Peyer's patch (tissue), 4 donors: ENCODE measurements at regions not wholly inside any gene's neighbourhood (a gene's known extent, or its start where the extent isn't known, plus 50 kb on each side); places are given as distances from the start of the nearest gene placed in this dataset.

ENCODE experiments used
- DNase-seq, 3 donors: peaks; one replicate each; pipeline ENCODE4 v3.0.0-alpha.2; 2017 to 2019
- H3K27ac ChIP-seq, 4 donors: fragments of 200-600 bp; sonication (generic); one replicate each; pipeline ENCODE4 v1.5.1; 2016 to 2019
- H3K27me3 ChIP-seq, 2 donors: fragments of 200-600 bp; sonication (generic); one replicate each; pipeline ENCODE4 v1.5.1; 2019
- H3K36me3 ChIP-seq, 3 donors: fragments of 200-600 bp; sonication (generic); one replicate each; pipeline ENCODE4 v1.5.1; 2016 to 2019
- H3K4me1 ChIP-seq, 4 donors: fragments of 200-600 bp; sonication (generic); one replicate each; pipeline ENCODE4 v1.5.1; 2016 to 2019
- H3K4me3 ChIP-seq, 4 donors: fragments of 200-600 bp; sonication (generic); 1 replicate in 3 of 4; 2 replicates in 1 of 4; pipeline ENCODE4 v1.5.1; 2016 to 2019; ENCODE audit warnings: mild to moderate bottlenecking in 1 of 4
- H3K9me3 ChIP-seq, 4 donors: fragments of 200-600 bp; sonication (generic); one replicate each; pipeline ENCODE4 v1.5.1; 2016 to 2019; ENCODE audit warnings: mild to moderate bottlenecking in 1 of 4
- POLR2A ChIP-seq, 2 donors: fragments of 450-650 bp; IDR thresholded peaks; one replicate each; pipeline ENCODE4 v1.5.1; 2017; ENCODE audit warnings: antibody characterized with exemption in 2 of 2, mild to moderate bottlenecking in 2 of 2, moderate library complexity in 2 of 2
- TF ChIP-seq, protein P1 (sequence below), 6 experiments: fragments of 450-650 bp in 4 of 6; fragments of 200-600 bp in 2 of 6; sonication (generic) in 1 of 6; IDR thresholded peaks; one replicate each; pipeline ENCODE4 v1.5.1; 2017 to 2019; ENCODE audit warnings: antibody characterized with exemption in 6 of 6, mild to moderate bottlenecking in 3 of 6, moderate library complexity in 1 of 6

- DNase-seq = no peak
- no peaks in the 10 kb centered on the region for H3K36me3 ChIP-seq
- no peak overlapping the region for H3K27ac ChIP-seq
- H3K9me3 ChIP-seq = no peaks in the 10 kb centered on the region
- H3K4me3 ChIP-seq = no peak overlapping the region
- no peaks in the 10 kb centered on the region for H3K4me1 ChIP-seq
- TF ChIP-seq, protein P1, sequence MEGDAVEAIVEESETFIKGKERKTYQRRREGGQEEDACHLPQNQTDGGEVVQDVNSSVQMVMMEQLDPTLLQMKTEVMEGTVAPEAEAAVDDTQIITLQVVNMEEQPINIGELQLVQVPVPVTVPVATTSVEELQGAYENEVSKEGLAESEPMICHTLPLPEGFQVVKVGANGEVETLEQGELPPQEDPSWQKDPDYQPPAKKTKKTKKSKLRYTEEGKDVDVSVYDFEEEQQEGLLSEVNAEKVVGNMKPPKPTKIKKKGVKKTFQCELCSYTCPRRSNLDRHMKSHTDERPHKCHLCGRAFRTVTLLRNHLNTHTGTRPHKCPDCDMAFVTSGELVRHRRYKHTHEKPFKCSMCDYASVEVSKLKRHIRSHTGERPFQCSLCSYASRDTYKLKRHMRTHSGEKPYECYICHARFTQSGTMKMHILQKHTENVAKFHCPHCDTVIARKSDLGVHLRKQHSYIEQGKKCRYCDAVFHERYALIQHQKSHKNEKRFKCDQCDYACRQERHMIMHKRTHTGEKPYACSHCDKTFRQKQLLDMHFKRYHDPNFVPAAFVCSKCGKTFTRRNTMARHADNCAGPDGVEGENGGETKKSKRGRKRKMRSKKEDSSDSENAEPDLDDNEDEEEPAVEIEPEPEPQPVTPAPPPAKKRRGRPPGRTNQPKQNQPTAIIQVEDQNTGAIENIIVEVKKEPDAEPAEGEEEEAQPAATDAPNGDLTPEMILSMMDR (IDR thresholded peaks at IDR 0.05) = no peak
- no peak for TF ChIP-seq POLR2A (IDR thresholded peaks at IDR 0.05)
- no peaks in the 10 kb centered on the region for H3K27me3 ChIP-seq
Measured at GRCh38 chr4:81790477-81790876, 318.8 kb upstream of the RASGEF1B start.

- Histone ChIP-seq H3K36me3 (no peaks in the 10 kb centered on the region), H3K4me3 (no peak overlapping the region), H3K9me3 (no peaks in the 10 kb centered on the region), H3K4me1 (no peaks in the 10 kb centered on the region), H3K27ac (no peak overlapping the region), H3K27me3 (no peaks in the 10 kb centered on the region)
- TF ChIP-seq, protein P1 (IDR thresholded peaks at IDR 0.05) = no peak
- TF ChIP-seq POLR2A (IDR thresholded peaks at IDR 0.05) = no peak
- no peak for DNase-seq
Measured at GRCh38 chr4:81789741-81790399, 318.2 kb upstream of the RASGEF1B start.

DNA sequence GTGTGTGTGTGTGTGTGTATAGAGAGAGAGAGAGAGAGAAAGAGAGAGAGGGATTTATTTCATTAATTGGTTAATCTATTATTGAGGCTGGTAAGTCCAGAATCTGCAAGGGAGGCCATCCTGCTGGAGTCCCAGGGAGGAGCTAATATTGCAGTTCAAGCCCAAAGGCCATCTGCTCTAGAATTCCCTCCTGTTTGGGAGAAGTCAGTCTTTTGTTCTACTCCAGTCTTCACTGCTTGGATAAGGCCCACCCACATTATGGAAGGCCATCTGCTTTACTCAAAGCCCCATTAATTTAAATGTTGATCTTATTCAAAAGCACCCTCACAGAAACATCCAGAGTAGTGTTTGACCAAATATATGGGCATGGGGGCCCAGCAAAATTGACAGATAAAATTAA lies 317.5 kb upstream of the RASGEF1B start:
- H3K27me3 ChIP-seq = no peaks in the 10 kb centered on the region
- no peak overlapping the region for H3K27ac ChIP-seq
- H3K36me3 ChIP-seq = no peaks in the 10 kb centered on the region
- H3K9me3 ChIP-seq = no peaks in the 10 kb centered on the region
- DNase-seq = no peak
- H3K4me3 ChIP-seq = no peak overlapping the region
- no peaks in the 10 kb centered on the region for H3K4me1 ChIP-seq
- no peak for TF ChIP-seq POLR2A (IDR thresholded peaks at IDR 0.05)
- TF ChIP-seq, protein P1 (IDR thresholded peaks at IDR 0.05) = no peak

GRCh38 chr4:81786766-81787165 lies 315.1 kb upstream of the RASGEF1B start:
- no peak overlapping the region for H3K4me3 ChIP-seq
- H3K9me3 ChIP-seq = no peaks in the 10 kb centered on the region
- no peak for DNase-seq
- TF ChIP-seq, protein P1 (IDR thresholded peaks at IDR 0.05) = no peak
- no peak for TF ChIP-seq POLR2A (IDR thresholded peaks at IDR 0.05)
- no peak overlapping the region for H3K27ac ChIP-seq
- H3K27me3 ChIP-seq = no peaks in the 10 kb centered on the region
- no peaks in the 10 kb centered on the region for H3K4me1 ChIP-seq
- H3K36me3 ChIP-seq = no peaks in the 10 kb centered on the region

DNA sequence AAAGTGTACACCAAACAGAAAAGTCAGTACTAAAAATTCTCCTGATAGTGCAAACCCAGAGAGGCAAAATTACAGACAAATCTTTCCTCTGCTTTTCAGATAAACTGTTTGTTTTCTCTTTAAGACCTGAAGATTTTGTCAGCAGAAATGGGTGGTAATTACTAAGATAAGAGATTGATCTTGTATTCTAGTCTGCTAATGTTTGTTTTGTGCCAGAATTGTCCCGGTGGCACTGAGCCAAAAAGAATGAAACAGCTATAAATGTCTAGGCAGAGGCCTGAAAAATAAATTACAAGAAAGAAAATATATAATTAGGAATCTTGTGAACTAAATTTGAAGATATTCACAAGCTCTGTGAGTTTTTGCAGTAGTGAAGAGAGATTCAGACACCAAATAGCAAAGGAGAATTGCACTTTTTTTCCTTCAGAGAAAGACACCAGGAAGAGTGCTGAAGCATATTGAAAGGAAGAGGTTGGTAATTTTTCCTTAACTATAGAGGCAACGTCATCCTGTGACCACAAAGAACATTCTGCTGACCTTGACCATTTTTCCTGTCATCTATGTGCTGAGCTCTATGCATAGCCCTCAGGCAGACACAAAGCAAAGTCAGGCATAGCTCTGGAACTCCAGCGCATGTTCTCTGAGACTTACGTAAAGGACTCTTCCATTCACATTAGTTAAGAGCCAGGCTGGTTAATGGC lies 314.5 kb upstream of the RASGEF1B start:
- Histone ChIP-seq H3K27me3 (no peaks in the 10 kb centered on the region), H3K36me3 (no peaks in the 10 kb centered on the region), H3K4me3 (no peak overlapping the region), H3K9me3 (no peaks in the 10 kb centered on the region), H3K27ac (no peak overlapping the region), H3K4me1 (no peaks in the 10 kb centered on the region)
- TF ChIP-seq, protein P1 (IDR thresholded peaks at IDR 0.05) = no peak
- TF ChIP-seq POLR2A (IDR thresholded peaks at IDR 0.05) = no peak
- DNase-seq = no peak
